HG03025 (cell line): ENCODE measurements at regions not wholly inside any gene's neighbourhood (a gene's known extent, or its start where the extent isn't known, plus 50 kb on each side); places are given as distances from the start of the nearest gene placed in this dataset.
A peak's percentile ranks its signal among the peaks of the same experiment; 100 is the strongest.

Source experiments
- ATAC-seq: cut with Tn5 transposase; IDR thresholded peaks from one replicate; pipeline ENCODE4 v1.9.1; 2021; ENCODE audit warnings: mild to moderate bottlenecking, moderate library complexity; ENCODE audit not compliant: unreplicated experiment, low FRiP score

- no peak for ATAC-seq
Measured at GRCh38 chr5:115072266-115073064, 97.2 kb downstream of the TRIM36 start.

- no peak for ATAC-seq
Measured at GRCh38 chr5:115070737-115071136, 99.0 kb downstream of the TRIM36 start.

- ATAC-seq, result peak; percentile 30
Measured at GRCh38 chr5:115069087-115069968, 100.4 kb downstream of the TRIM36 start.

- ATAC-seq, result peak; percentile 51
Measured at GRCh38 chr5:115068239-115069086, 101.2 kb downstream of the TRIM36 start.

GRCh38 chr5:115064380-115064779, 105.3 kb downstream of the TRIM36 start:
- no peak for ATAC-seq

GRCh38 chr5:115054387-115054951, 115.2 kb downstream of the TRIM36 start:
- no peak for ATAC-seq

- ATAC-seq, result no peak
Measured at GRCh38 chr5:115052948-115053347, 116.8 kb downstream of the TRIM36 start.

- ATAC-seq, result no peak
Measured at GRCh38 chr5:115050866-115051265, 118.8 kb downstream of the TRIM36 start.

- ATAC-seq, result no peak
Measured at GRCh38 chr5:115033861-115034260, 135.8 kb downstream of the TRIM36 start.

GRCh38 chr5:115028557-115028956, 141.2 kb downstream of the TRIM36 start:
- ATAC-seq, result no peak

- ATAC-seq, result no peak
Measured at GRCh38 chr5:115024922-115025321, 144.8 kb downstream of the TRIM36 start.

GRCh38 chr5:115022303-115022702, 147.4 kb downstream of the TRIM36 start:
- no peak for ATAC-seq

GRCh38 chr5:115016646-115017045, 153.1 kb downstream of the TRIM36 start:
- ATAC-seq, result no peak

GRCh38 chr5:114999176-114999575, 170.5 kb downstream of the TRIM36 start:
- ATAC-seq, result no peak

GRCh38 chr5:114989512-114989911, 180.2 kb downstream of the TRIM36 start:
- ATAC-seq, result no peak

- ATAC-seq, result no peak
Measured at GRCh38 chr5:114988096-114988495, 181.6 kb downstream of the TRIM36 start.

GRCh38 chr5:114984796-114985195, 184.9 kb downstream of the TRIM36 start:
- ATAC-seq, result no peak

- ATAC-seq, result no peak
Measured at GRCh38 chr5:114981111-114981510, 188.6 kb downstream of the TRIM36 start.

GRCh38 chr5:114977979-114978573, 191.6 kb downstream of the TRIM36 start:
- peak; percentile 64 for ATAC-seq

- no peak for ATAC-seq
Measured at GRCh38 chr5:114969482-114969881, 200.2 kb downstream of the TRIM36 start.
